Heart left ventricle (tissue), 16 donors: ENCODE measurements at regions not wholly inside any gene's neighbourhood (a gene's known extent, or its start where the extent isn't known, plus 50 kb on each side); places are given as distances from the start of the nearest gene placed in this dataset.

Source experiments
- ATAC-seq, 4 donors: fragments of 200-7000 bp; cut with Tn5 transposase; one replicate each; pipeline ENCODE4 v1.9.1; 2020 to 2022; ENCODE audit warnings: moderate library complexity in 4 of 4, mild to moderate bottlenecking in 3 of 4, moderate number of reproducible peaks in 1 of 4
- DNase-seq, 5 donors: peaks; one replicate each; pipeline ENCODE4 v3.0.0-alpha.2; 2020
- H3K27ac ChIP-seq, 12 donors: fragments of 200-600 bp; sonication (generic) in 4 of 12; one replicate each; pipeline versions ENCODE4 v1.5.0 to v1.8.0; 2016 to 2022; ENCODE audit warnings: mild to moderate bottlenecking in 2 of 12
- H3K27me3 ChIP-seq, 9 donors: fragments of 200-600 bp; sonication (generic) in 2 of 9; one replicate each; pipeline versions ENCODE4 v1.5.1 to v1.8.0; 2016 to 2022; ENCODE audit warnings: mild to moderate bottlenecking in 3 of 9
- H3K36me3 ChIP-seq, 9 donors: fragments of 200-600 bp; sonication (generic) in 2 of 9; one replicate each; pipeline versions ENCODE4 v1.5.0 to v1.8.0; 2018 to 2022; ENCODE audit warnings: mild to moderate bottlenecking in 2 of 9
- H3K4me1 ChIP-seq, 12 donors: fragments of 200-600 bp; sonication (generic) in 4 of 12; one replicate each; pipeline versions ENCODE4 v1.5.0 to v1.8.0; 2016 to 2022; ENCODE audit warnings: mild to moderate bottlenecking in 3 of 12
- H3K4me3 ChIP-seq, 12 donors: fragments of 200-600 bp; sonication (generic) in 4 of 12; one replicate each; pipeline versions ENCODE4 v1.5.0 to v1.8.0; 2017 to 2022; ENCODE audit warnings: mild to moderate bottlenecking in 9 of 12, moderate library complexity in 4 of 12
- H3K9me3 ChIP-seq, 12 donors: fragments of 200-600 bp; sonication (generic) in 4 of 12; one replicate each; pipeline versions ENCODE4 v1.5.0 to v1.8.0; 2016 to 2022; ENCODE audit warnings: mild to moderate bottlenecking in 1 of 12
- CTCF ChIP-seq, 12 donors: fragments of 200-600 bp; sonication (generic) in 4 of 12; IDR thresholded peaks; one replicate each; pipeline versions ENCODE4 v1.5.0 to v1.8.0; 2018 to 2022; ENCODE audit warnings: antibody characterized with exemption in 12 of 12, mild to moderate bottlenecking in 5 of 12
- POLR2A ChIP-seq, 2 donors: fragments of 450-650 bp; IDR thresholded peaks; one replicate each; pipeline ENCODE4 v1.6.1; 2017; ENCODE audit warnings: antibody characterized with exemption in 2 of 2, mild to moderate bottlenecking in 2 of 2, moderate library complexity in 2 of 2
- WGBS, 4 donors: extraction: QIAGEN DNeasy Blood & Tissue Kit in 2 of 4; methylation state at CpG; one replicate each; pipeline versions ENCODE4 v1.1.5 to v1.1.7; 2013 to 2018; 5-methylcytosine and 5-hydroxymethylcytosine counted together
- intact Hi-C, 10 donors: fragments of 100-400 bp; cut with DNase I; formaldehyde crosslinking; loops; one replicate each; pipeline versions ENCODE4 v1.11.1 to v1.14.2; 2022
- donor health status: ischemic (EF 13 %, LVEDD 7.1; RV severe dilation, severe dysfunction).
- donor health status: healthy with polysubstance abuse.
- donor health status: DM: no; HTN: yes; CAD: no.
- donor health status: DM: no; HTN: no; CAD: no.
- donor health status: ischemic (EF 25% LVEDD 6.9; RV normal size, moderate dysfunction).
- donor health status: ischemic (EF 25% LVEDD 5.7; RV mildly dilated, moderate dysfunction).
- donor health status: healthy.
- donor health status: DM: yes; HTN: yes; CAD: no.
- donor health status: ischemic (EF 35%, LVEDD 5.7; RV mildly dilated, moderate dysfunction).
- donor health status: nonischemic (EF 11% LVEDD 7.7; RV severe dilation, severe dysfunction).
- donor health status: DM: yes; HTN: yes; CAD: no.
- donor health status: PGD.
- donor health status: ischemic (EF 29% LVEDD 5.4; RV normal size, mild dysfunction).
- donor health status: nonischemic (EF 23%, LVEDD 6.1; RV moderate dilation, normal function).

- H3K27me3 ChIP-seq = peaks cover 0 to 10% (median 0%) of the 10 kb centered on the region in 9 donors
These were observed 172.9 kb upstream of the RAD23B start for GRCh38 chr9:107110153-107110552.

GRCh38 chr9:107112707-107113243, 170.3 kb upstream of the RAD23B start:
- TF ChIP-seq POLR2A (IDR thresholded peaks at IDR 0.05) (no peak), CTCF (IDR thresholded peaks at IDR 0.05) (no peak)
- H3K27me3 ChIP-seq = peaks cover 0 to 10% (median 0%) of the 10 kb centered on the region in 9 donors
- intact Hi-C loops = no loop called here
- DNase-seq (no peak), ATAC-seq (no peak)
- no peak overlapping the region for H3K4me3 ChIP-seq
- 0 to 96% (median 43%) methylated on average over 1 of the region's 1 CpG for WGBS, 4 donors
- H3K36me3 ChIP-seq = no peaks in the 10 kb centered on the region
- no peak overlapping the region for H3K27ac ChIP-seq
- no peaks in the 10 kb centered on the region for H3K9me3 ChIP-seq
- H3K4me1 ChIP-seq = peaks cover 0 to 3% (median 0%) of the 10 kb centered on the region in 12 donors

More at GRCh38 chr9:107110153-107110552, 172.9 kb upstream of the RAD23B start:
- Histone ChIP-seq H3K9me3 (no peaks in the 10 kb centered on the region), H3K4me1 (peaks cover 0 to 3% (median 0%) of the 10 kb centered on the region in 12 donors), H3K4me3 (no peak overlapping the region), H3K27ac (no peak overlapping the region), H3K36me3 (no peaks in the 10 kb centered on the region)
- DNase-seq (no peak), ATAC-seq (no peak)
- WGBS, 4 donors = 67 to 88% (median 85%) methylated on average over 2 of the region's 2 CpGs
- no peak for TF ChIP-seq POLR2A (IDR thresholded peaks at IDR 0.05)
- TF ChIP-seq CTCF (IDR thresholded peaks at IDR 0.05) = no peak
- intact Hi-C loops = no loop called here

GRCh38 chr9:107118863-107119624, 164.0 kb upstream of the RAD23B start:
- H3K27ac ChIP-seq = no peak overlapping the region
- H3K27me3 ChIP-seq = peaks cover 0 to 4% (median 0%) of the 10 kb centered on the region in 9 donors
- ATAC-seq (peak; percentile 74 to 90 (median 84)), DNase-seq (peak in 2 of 5 donors; percentile 36 to 44)
- no peak for TF ChIP-seq POLR2A (IDR thresholded peaks at IDR 0.05)
- TF ChIP-seq CTCF (IDR thresholded peaks at IDR 0.05) = no peak
- H3K4me1 ChIP-seq = peaks cover 0 to 7% (median 0%) of the 10 kb centered on the region in 12 donors
- H3K36me3 ChIP-seq = no peaks in the 10 kb centered on the region
- no peak overlapping the region for H3K4me3 ChIP-seq
- WGBS, 4 donors = 58 to 76% (median 68%) methylated on average over 6 of the region's 6 CpGs
- no peaks in the 10 kb centered on the region for H3K9me3 ChIP-seq
- intact Hi-C loops = no loop called here

- Histone ChIP-seq H3K27ac (no peak overlapping the region), H3K4me1 (peaks cover 0 to 7% (median 0%) of the 10 kb centered on the region in 12 donors), H3K9me3 (no peaks in the 10 kb centered on the region), H3K4me3 (no peak overlapping the region), H3K36me3 (no peaks in the 10 kb centered on the region), H3K27me3 (peaks cover 0 to 4% (median 0%) of the 10 kb centered on the region in 9 donors)
- ATAC-seq = no peak
- intact Hi-C loops = no loop called here
- no peak for DNase-seq
- no peak for TF ChIP-seq CTCF (IDR thresholded peaks at IDR 0.05)
- no peak for TF ChIP-seq POLR2A (IDR thresholded peaks at IDR 0.05)
- 92 to 95% (median 93%) methylated on average over 7 of the region's 7 CpGs for WGBS, 4 donors
These were observed 163.3 kb upstream of the RAD23B start for GRCh38 chr9:107119735-107120134.
